ENCODE measurements at regions not wholly inside any gene's neighbourhood (a gene's known extent, or its start where the extent isn't known, plus 50 kb on each side); places are given as distances from the start of the nearest gene placed in this dataset.

GRCh38 chr5:164600274-164600673 is 1094.9 kb downstream of the MAT2B start:
- CTCF ChIA-PET (ENCODE audit: low intra/inter-chr PET ratio, low total read pairs): no interaction called here
- WGBS (ENCODE audit: low lambda C conversion rate): 0% methylated on average over 2 of the region's 2 CpGs
- in situ Hi-C loops (cut with HindIII; ENCODE audit: extremely low pct_ligation_motif_present, low pct_unique_long_range_greater_than_20kb): no loop called here
- no peak overlapping the region for H3K27ac ChIP-seq (ENCODE audit: extremely low read length, insufficient read depth, low read length)
- no TSS peak for BruUV-seq (replicated peaks)
- H3K4me1 ChIP-seq (ENCODE audit: insufficient read depth, low read length): no peaks in the 10 kb centered on the region
- intact Hi-C loops (cut with micrococcal nuclease; ENCODE audit: unreplicated experiment): no loop called here
- no peak overlapping the region for H2AFZ ChIP-seq (ENCODE audit: low read length)
- H3K4me2 ChIP-seq (ENCODE audit: low read depth, low read length): no peak overlapping the region
- ATAC-seq: no peak
- TF ChIP-seq CEBPB (IDR thresholded peaks at IDR 0.05; ENCODE audit: borderline replicate concordance, low read depth, low read length): 0 out of 2 replicates have a peak, but pooled peaks have one; percentile 2
- TF ChIP-seq ZBTB33 (CRISPR knock-in tag; IDR thresholded peaks at IDR 0.05): no peak
- no peaks in the 10 kb centered on the region for H3K27me3 ChIP-seq (ENCODE audit: control insufficient read depth in 1 of 2, insufficient read depth in 2 of 2, low read length in 2 of 2)
- no peaks in the 10 kb centered on the region for H4K20me1 ChIP-seq (ENCODE audit: insufficient read depth, low read length)
- no peak for DNase-seq (ENCODE audit: low spot score)
- H3K9me3 ChIP-seq (ENCODE audit: low read length): peaks cover 27% of the 10 kb centered on the region
- POLR2A ChIA-PET: no interaction called here
- no peak overlapping the region for H3K9ac ChIP-seq (ENCODE audit: insufficient read depth, low read depth, low read length)
- no peak overlapping the region for H3K4me3 ChIP-seq (replicated peaks in 1 of 3; ENCODE audit: insufficient read depth in 1 of 3, low read depth in 2 of 3, low read length in 3 of 3)
- no peak for FAIRE-seq
- no peaks in the 10 kb centered on the region for H3K36me3 ChIP-seq (replicated peaks in 1 of 2; ENCODE audit: control insufficient read depth in 1 of 2, insufficient read depth in 2 of 2, low read length in 2 of 2)
- no peaks in the 10 kb centered on the region for H3K79me2 ChIP-seq (ENCODE audit: insufficient read depth, low read length)

GRCh38 chr5:164600929-164601535 is 1095.6 kb downstream of the MAT2B start:
- Histone ChIP-seq H3K36me3 (replicated peaks in 1 of 2; ENCODE audit: control insufficient read depth in 1 of 2, insufficient read depth in 2 of 2, low read length in 2 of 2) (no peaks in the 10 kb centered on the region), H3K9me3 (ENCODE audit: low read length) (peaks cover 27% of the 10 kb centered on the region), H3K9ac (ENCODE audit: insufficient read depth, low read depth, low read length) (no peak overlapping the region), H3K27me3 (ENCODE audit: control insufficient read depth in 1 of 2, insufficient read depth in 2 of 2, low read length in 2 of 2) (no peaks in the 10 kb centered on the region), H4K20me1 (ENCODE audit: insufficient read depth, low read length) (no peaks in the 10 kb centered on the region), H3K27ac (ENCODE audit: extremely low read length, insufficient read depth, low read length) (no peak overlapping the region), H3K79me2 (ENCODE audit: insufficient read depth, low read length) (no peaks in the 10 kb centered on the region), H3K4me3 (replicated peaks in 1 of 3; ENCODE audit: insufficient read depth in 1 of 3, low read depth in 2 of 3, low read length in 3 of 3) (no peak overlapping the region), H3K4me1 (ENCODE audit: insufficient read depth, low read length) (no peaks in the 10 kb centered on the region), H3K4me2 (ENCODE audit: low read depth, low read length) (no peak overlapping the region), H2AFZ (ENCODE audit: low read length) (no peak overlapping the region)
- in situ Hi-C loops (cut with HindIII; ENCODE audit: extremely low pct_ligation_motif_present, low pct_unique_long_range_greater_than_20kb) (no loop called here), intact Hi-C loops (cut with micrococcal nuclease; ENCODE audit: unreplicated experiment) (no loop called here)
- TF ChIP-seq SP140L (CRISPR knock-in tag; IDR thresholded peaks at IDR 0.05; ENCODE audit: borderline replicate concordance) (no peak), REST (IDR thresholded peaks at IDR 0.05; ENCODE audit: borderline replicate concordance in 1 of 2, low read depth in 1 of 2, low read length in 2 of 2) (no peak), ZNF704 (CRISPR knock-in tag; IDR thresholded peaks at IDR 0.05; ENCODE audit: borderline replicate concordance) (no peak), IRF9 (CRISPR knock-in tag; IDR thresholded peaks at IDR 0.05; ENCODE audit: borderline replicate concordance) (no peak), MTF1 (CRISPR knock-in tag; IDR thresholded peaks at IDR 0.05) (no peak)
- no TSS peak for BruUV-seq (replicated peaks)
- POLR2A ChIA-PET: no interaction called here
- FAIRE-seq (no peak), ATAC-seq (no peak), DNase-seq (ENCODE audit: low spot score) (no peak)
- CTCF ChIA-PET (ENCODE audit: low intra/inter-chr PET ratio, low total read pairs): no interaction called here
- 84% methylated on average over 26 of the region's 31 CpGs for WGBS (ENCODE audit: low lambda C conversion rate)
